ENCODE measurements at regions not wholly inside any gene's neighbourhood (a gene's known extent, or its start where the extent isn't known, plus 50 kb on each side); places are given as distances from the start of the nearest gene placed in this dataset.
A peak's percentile ranks its signal among the peaks of the same experiment; 100 is the strongest.
"Not testable (repeated sequence)": the region's sequence is repeated elsewhere in the genome, so short reads cannot be mapped to it uniquely, and the experiment has no call there.

- intact Hi-C loops (cut with micrococcal nuclease), result no loop called here
- no peak overlapping the region for H3K27ac Mint-ChIP-seq (ENCODE audit: low read depth, unreplicated experiment)
- no peaks in the 10 kb centered on the region for H3K4me1 Mint-ChIP-seq (ENCODE audit: insufficient read depth, unreplicated experiment)
- no peak for DNase-seq (ENCODE audit: unreplicated experiment)
- H3K36me3 Mint-ChIP-seq (ENCODE audit: insufficient read depth, unreplicated experiment), result no peaks in the 10 kb centered on the region
- TF ChIP-seq CTCF (IDR thresholded peaks at IDR 0.05; ENCODE audit: unreplicated experiment), result no peak
- BruUV-seq (replicated peaks), result no TSS peak
- CTCF ChIA-PET, result no interaction called here
- H3K27me3 Mint-ChIP-seq (ENCODE audit: insufficient read depth, unreplicated experiment), result no peaks in the 10 kb centered on the region
- H3K9me3 Mint-ChIP-seq (ENCODE audit: unreplicated experiment), result no peaks in the 10 kb centered on the region
- no peak overlapping the region for H3K4me3 Mint-ChIP-seq (ENCODE audit: unreplicated experiment)
- POLR2A ChIA-PET, result no interaction called here
Measured at GRCh38 chr3:125681146-125681545, 85.8 kb upstream of the OSBPL11 start.

GRCh38 chr3:125681906-125682305 lies 86.6 kb upstream of the OSBPL11 start:
- intact Hi-C loops (cut with micrococcal nuclease); H3K4me3 Mint-ChIP-seq (ENCODE audit: unreplicated experiment); H3K9me3 Mint-ChIP-seq (ENCODE audit: unreplicated experiment); H3K27ac Mint-ChIP-seq (ENCODE audit: low read depth, unreplicated experiment); DNase-seq (ENCODE audit: unreplicated experiment); H3K36me3 Mint-ChIP-seq (ENCODE audit: insufficient read depth, unreplicated experiment); POLR2A ChIA-PET; BruUV-seq (replicated peaks); H3K27me3 Mint-ChIP-seq (ENCODE audit: insufficient read depth, unreplicated experiment); H3K4me1 Mint-ChIP-seq (ENCODE audit: insufficient read depth, unreplicated experiment); CTCF ChIA-PET: not testable (repeated sequence)

GRCh38 chr3:125682610-125683009 lies 87.3 kb upstream of the OSBPL11 start:
- BruUV-seq (replicated peaks); H3K4me1 Mint-ChIP-seq (ENCODE audit: insufficient read depth, unreplicated experiment); intact Hi-C loops (cut with micrococcal nuclease); H3K36me3 Mint-ChIP-seq (ENCODE audit: insufficient read depth, unreplicated experiment); H3K27me3 Mint-ChIP-seq (ENCODE audit: insufficient read depth, unreplicated experiment); POLR2A ChIA-PET; H3K27ac Mint-ChIP-seq (ENCODE audit: low read depth, unreplicated experiment); H3K4me3 Mint-ChIP-seq (ENCODE audit: unreplicated experiment); CTCF ChIA-PET; H3K9me3 Mint-ChIP-seq (ENCODE audit: unreplicated experiment): not testable (repeated sequence)
- peak; percentile 36 for DNase-seq (ENCODE audit: unreplicated experiment)

- Mint-ChIP-seq H3K4me3 (ENCODE audit: unreplicated experiment) (no peak overlapping the region), H3K36me3 (ENCODE audit: insufficient read depth, unreplicated experiment) (no peaks in the 10 kb centered on the region), H3K9me3 (ENCODE audit: unreplicated experiment) (no peaks in the 10 kb centered on the region), H3K27me3 (ENCODE audit: insufficient read depth, unreplicated experiment) (no peaks in the 10 kb centered on the region), H3K4me1 (ENCODE audit: insufficient read depth, unreplicated experiment) (no peaks in the 10 kb centered on the region), H3K27ac (ENCODE audit: low read depth, unreplicated experiment) (no peak overlapping the region)
- intact Hi-C loops (cut with micrococcal nuclease), result no loop called here
- DNase-seq (ENCODE audit: unreplicated experiment), result peak; percentile 15
- TF ChIP-seq CTCF (IDR thresholded peaks at IDR 0.05; ENCODE audit: unreplicated experiment), result no peak
- no TSS peak for BruUV-seq (replicated peaks)
- POLR2A ChIA-PET, result no interaction called here
- CTCF ChIA-PET, result interaction anchor here (0.6 kb wide), 1 partner anchor 401 kb away, joined by 3 read pairs; no protein-coding TSS in a partner anchor
Measured at GRCh38 chr3:125683067-125683829, 88.0 kb upstream of the OSBPL11 start.

- BruUV-seq (replicated peaks), result no TSS peak
- no peak overlapping the region for H3K4me3 Mint-ChIP-seq (ENCODE audit: unreplicated experiment)
- H3K9me3 Mint-ChIP-seq (ENCODE audit: unreplicated experiment), result no peaks in the 10 kb centered on the region
- DNase-seq (ENCODE audit: unreplicated experiment), result peak; percentile 5
- no peaks in the 10 kb centered on the region for H3K36me3 Mint-ChIP-seq (ENCODE audit: insufficient read depth, unreplicated experiment)
- intact Hi-C loops (cut with micrococcal nuclease), result no loop called here
- H3K4me1 Mint-ChIP-seq (ENCODE audit: insufficient read depth, unreplicated experiment), result no peaks in the 10 kb centered on the region
- ChIA-PET CTCF (no interaction called here), POLR2A (interaction anchor here (0.9 kb wide), 1 partner anchor 23 kb away, joined by 3 read pairs; no protein-coding TSS in a partner anchor)
- H3K27ac Mint-ChIP-seq (ENCODE audit: low read depth, unreplicated experiment), result no peak overlapping the region
- H3K27me3 Mint-ChIP-seq (ENCODE audit: insufficient read depth, unreplicated experiment), result no peaks in the 10 kb centered on the region
- no peak for TF ChIP-seq CTCF (IDR thresholded peaks at IDR 0.05; ENCODE audit: unreplicated experiment)
Measured at GRCh38 chr3:125684199-125684598, 88.9 kb upstream of the OSBPL11 start.

GRCh38 chr3:125685741-125686140 lies 90.4 kb upstream of the OSBPL11 start:
- H3K4me3 Mint-ChIP-seq (ENCODE audit: unreplicated experiment); H3K36me3 Mint-ChIP-seq (ENCODE audit: insufficient read depth, unreplicated experiment); POLR2A ChIA-PET; intact Hi-C loops (cut with micrococcal nuclease); DNase-seq (ENCODE audit: unreplicated experiment); H3K9me3 Mint-ChIP-seq (ENCODE audit: unreplicated experiment); BruUV-seq (replicated peaks); CTCF ChIA-PET; H3K4me1 Mint-ChIP-seq (ENCODE audit: insufficient read depth, unreplicated experiment); H3K27me3 Mint-ChIP-seq (ENCODE audit: insufficient read depth, unreplicated experiment); H3K27ac Mint-ChIP-seq (ENCODE audit: low read depth, unreplicated experiment): not testable (repeated sequence)
